ENCODE measurements at regions not wholly inside any gene's neighbourhood (a gene's known extent, or its start where the extent isn't known, plus 50 kb on each side); places are given as distances from the start of the nearest gene placed in this dataset.
"Not testable (repeated sequence)": the region's sequence is repeated elsewhere in the genome, so short reads cannot be mapped to it uniquely, and the experiment has no call there.

DNA sequence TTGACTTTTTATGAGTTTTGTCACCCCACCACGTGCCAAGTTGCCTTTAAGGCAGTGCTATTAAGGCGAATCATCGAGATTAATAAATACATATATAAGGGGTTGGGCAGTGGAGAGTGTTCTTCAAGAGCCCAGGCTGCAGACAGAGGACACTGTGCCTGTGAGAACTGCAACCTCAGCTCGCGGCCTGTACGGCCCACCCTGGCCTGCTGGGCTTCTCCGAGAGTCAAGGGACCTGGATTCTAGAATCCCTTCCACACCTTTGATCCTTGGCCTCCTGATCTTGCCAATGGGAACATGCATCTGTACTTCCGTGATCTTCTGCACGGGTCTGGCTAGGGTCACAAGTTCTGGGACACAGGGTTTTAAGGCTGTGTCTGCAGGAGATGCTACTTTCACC is 54.5 kb downstream of the IRX5 start:
- DNase-seq (ENCODE audit: low spot score) = no peak

DNA sequence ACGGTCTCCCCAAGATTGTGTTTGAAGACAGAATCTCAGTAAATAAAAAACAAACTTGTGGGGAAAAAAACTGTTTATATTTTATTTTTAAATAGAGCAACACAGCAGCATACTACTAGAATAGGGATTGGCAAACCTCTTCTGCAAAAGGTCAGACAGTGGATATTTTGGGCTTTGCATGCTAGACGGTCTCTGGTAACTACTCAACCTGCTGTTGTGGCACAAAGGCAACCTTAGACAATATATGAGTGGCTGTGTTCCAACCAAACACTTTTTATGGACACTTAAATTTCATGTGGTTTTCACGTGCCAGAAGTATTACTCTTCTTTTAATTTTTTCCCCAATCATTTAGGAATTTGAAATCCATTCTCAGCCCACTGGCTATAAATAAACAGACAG is 55.0 kb downstream of the IRX5 start:
- DNase-seq (ENCODE audit: low spot score) = no peak

DNA sequence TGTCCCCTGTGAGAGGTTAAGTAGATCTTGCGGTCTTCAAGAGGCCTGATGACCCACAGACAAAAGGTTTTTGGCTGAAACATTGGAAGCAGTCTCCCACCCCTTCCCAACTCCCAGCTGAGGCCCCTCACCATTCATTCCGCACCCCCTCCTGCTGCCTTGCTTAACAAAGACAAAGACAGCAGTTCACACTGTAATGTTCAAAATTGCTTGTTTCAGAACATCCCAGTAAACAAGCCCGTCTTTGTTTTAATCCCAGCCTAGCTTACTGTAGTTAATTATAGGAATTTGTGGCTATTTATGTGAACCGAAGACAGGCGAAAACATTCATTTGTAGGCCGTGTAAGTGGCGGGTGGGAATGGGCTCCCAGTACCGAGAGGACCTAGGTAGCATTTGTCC is 55.7 kb downstream of the IRX5 start:
- DNase-seq (ENCODE audit: low spot score) = no peak

DNA sequence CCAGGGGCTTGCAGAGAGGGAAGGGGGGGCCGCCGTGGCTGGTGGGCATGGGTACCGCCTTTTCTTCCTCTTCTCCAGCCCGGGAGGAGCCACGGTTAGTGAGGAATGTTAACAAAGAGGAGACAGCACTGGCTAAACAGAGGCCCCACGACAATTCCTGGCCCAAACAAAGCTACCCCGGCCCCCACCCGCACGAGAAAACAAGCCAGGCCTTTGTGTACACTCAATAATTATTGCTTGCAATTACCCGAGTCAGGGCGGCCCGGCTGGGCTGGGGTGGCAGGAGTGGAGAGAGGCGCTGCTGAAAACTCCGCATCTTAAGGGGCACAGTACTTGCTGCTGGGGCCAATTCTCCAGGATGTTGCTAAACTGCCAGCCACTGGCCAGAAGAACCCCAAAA is 56.4 kb downstream of the IRX5 start:
- no peak for DNase-seq (ENCODE audit: low spot score)

DNA sequence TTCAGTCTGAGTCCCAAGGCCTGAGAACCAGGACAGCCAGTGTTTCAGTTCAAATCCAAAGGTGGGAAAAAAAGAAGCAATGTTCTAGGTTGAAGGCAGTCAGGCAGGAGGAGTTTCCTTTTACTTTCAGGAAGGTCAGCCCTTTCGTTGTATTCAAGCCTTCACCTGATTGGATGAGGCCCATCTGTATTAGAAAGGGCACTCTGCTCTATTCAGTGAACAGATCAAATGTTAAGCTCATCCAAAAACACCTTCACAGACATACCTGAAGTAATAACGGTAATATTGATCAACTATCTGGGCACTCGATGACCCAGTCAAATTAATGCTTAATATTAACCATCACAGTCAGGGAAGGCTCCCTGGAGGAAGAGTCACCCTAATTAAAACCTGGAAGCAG is 60.9 kb downstream of the IRX5 start:
- no peak for DNase-seq (ENCODE audit: low spot score)

DNA sequence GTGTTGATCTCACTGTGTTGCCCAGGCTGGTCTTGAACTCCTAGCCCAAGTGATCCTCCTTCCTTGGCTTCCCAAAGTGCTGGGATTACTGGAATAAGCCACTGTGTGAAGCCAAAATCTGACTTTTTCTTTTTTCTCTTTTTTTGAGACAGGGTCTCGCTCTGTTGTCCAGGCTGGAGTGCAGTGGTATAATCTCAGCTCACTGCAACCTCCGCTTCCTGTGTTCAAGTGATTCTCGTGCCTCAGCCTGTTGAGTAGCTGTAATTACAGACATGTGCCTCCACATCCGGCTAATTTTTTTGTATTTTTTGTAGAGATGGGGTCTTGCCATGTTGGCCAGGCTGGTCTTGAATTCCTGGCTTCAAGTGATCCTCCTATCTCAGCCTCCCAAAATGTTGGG is 61.3 kb downstream of the IRX5 start:
- DNase-seq (ENCODE audit: low spot score) = not testable (repeated sequence)

DNA sequence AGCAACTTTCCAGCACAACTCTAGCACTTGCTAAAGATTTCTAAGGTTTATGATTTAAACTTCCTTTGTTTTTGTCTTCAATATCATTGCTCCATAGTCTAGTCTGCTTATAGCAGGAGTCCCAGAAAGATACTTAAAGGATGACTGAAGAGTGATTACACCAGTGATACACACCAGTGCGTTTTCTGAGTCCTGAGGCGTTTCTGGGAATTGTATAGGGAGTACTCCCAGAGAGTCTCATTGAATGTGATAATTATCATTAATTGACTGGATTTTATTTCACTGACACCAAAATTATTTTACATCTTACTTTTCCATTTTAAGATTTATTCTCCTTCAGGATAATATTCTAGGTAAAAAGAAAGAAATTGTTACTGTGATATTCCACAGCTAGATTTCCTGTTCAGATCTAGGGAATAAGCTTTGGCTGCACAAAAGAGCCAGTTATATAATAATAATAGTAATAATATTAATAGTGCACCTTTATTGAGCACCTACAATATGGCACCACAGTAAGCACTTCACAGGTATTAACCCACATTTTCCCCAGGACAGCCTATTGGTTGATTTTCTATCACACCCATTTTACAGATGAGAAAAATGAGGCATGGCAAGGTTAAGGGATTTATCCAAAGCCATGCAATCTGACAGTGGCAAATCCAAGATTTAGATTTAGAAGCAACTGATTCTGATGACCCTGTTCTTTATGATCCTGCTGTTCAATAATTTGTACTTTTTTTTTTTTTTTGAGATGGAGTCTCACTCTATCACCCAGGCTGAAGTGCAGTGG is 62.6 kb downstream of the IRX5 start:
- no peak for DNase-seq (ENCODE audit: low spot score)

DNA sequence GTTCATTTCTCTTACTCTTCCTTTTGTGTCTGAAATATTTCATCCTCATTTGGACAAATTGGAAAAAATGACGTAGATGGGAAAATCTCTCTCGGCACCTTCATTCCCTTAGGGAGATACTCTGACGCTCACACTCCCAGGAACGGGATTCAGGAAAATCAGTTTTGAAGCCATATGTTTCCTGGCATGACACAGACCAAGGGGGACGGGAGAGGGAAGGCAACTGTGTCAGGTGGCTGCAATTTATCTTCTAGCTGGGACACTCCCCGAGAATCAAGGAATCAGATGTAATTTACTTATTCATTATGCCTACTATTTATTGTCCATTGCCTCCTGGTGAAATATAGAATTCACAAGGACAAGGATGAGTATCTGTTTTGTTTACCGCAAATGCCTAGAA is 65.5 kb downstream of the IRX5 start:
- no peak for DNase-seq (ENCODE audit: low spot score)

DNA sequence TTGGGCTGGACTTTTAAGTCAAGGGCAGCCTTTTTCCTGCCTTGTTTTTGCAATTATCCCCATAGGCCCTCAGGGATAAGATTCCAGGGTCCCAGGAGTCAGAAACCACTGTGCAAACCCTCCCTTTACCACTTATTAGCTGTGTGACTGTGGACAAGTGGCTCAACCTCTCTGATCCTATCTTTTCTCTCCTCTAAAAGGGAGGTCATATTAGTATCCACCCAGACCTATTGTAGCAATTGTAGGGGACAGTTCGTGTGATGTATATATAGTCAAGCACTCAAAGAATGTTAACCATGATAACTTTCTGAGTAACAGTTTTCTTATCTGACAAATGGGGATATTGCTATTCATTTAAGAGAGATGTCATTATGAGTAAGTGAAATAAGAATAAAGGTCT is 68.2 kb downstream of the IRX5 start:
- DNase-seq (ENCODE audit: low spot score) = no peak

DNA sequence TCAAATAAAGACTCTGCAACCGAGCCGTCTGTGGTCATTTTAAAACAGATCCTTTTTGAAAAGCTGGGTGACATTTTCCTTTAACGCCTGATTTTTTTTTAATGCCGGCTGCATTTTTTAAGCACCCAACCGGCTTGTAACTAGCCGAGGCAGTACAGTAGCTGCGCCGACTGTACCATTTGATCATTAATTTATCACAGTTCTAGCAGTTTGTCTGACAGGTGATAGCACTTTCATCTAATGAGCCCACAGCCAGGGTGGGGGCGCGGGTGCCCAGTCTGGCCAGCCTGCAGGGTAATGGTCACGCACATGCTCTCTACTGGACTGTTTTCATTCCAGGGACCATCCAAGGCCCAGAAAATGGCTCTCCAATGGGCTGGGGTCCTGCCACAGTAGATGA is 68.8 kb downstream of the IRX5 start:
- no peak for DNase-seq (ENCODE audit: low spot score)

DNA sequence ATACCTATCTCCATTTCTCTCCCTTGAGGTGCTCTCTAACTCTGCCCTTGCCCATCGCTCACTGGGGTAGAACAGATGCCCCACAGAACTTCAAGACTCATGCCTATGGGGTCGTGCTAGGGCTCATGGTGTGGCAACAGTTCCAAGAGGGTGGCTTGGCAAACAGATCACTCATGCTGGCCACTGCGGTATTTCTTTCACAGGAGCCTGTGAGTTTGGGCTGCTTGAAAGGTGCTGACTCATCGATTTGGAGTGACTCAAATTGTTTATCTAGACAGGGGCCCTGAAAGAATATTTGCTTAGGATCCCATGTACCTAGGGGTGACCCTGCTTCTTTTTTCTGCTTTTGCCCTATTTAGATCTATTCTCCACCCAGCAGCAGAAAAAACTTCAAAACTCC is 69.9 kb downstream of the IRX5 start:
- no peak for DNase-seq (ENCODE audit: low spot score)

DNA sequence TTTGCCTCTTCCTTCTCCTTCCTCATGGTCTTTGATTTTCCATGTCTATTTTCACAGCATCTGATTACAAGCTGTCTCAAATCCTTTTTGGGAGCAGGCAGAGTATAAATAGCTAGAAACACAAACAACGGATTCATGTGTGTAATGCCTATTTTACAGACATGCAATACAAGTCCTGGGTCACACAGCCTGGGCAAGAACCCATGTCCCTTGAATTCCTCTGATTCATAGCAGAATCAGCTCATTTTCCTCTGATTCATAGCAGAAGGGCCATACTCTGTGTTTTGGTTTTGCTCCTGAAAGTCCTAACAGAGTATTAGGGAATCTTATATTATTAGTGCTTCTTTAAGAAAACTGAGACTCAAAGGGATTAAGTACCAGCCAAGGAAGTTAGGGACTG is 71.3 kb downstream of the IRX5 start:
- DNase-seq (ENCODE audit: low spot score) = no peak

DNA sequence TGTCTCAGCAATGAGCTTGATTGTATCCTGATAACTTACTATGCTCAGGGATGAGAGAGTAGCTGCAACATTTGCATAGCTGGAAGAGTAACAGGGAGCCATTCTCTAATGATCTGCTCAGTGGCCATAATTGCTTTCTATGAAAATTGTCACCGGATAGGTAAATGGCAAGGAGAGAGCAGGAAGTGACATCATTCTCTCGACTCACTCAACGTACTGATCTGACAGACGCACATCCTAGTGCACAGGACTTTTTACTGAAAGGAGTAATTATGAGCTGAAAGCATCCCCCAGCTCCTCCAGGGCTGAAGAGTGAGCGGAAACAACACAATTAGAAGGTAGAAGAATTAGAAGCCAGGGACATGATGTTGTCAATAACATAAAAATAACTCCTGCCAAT is 71.8 kb downstream of the IRX5 start:
- DNase-seq (ENCODE audit: low spot score) = no peak

DNA sequence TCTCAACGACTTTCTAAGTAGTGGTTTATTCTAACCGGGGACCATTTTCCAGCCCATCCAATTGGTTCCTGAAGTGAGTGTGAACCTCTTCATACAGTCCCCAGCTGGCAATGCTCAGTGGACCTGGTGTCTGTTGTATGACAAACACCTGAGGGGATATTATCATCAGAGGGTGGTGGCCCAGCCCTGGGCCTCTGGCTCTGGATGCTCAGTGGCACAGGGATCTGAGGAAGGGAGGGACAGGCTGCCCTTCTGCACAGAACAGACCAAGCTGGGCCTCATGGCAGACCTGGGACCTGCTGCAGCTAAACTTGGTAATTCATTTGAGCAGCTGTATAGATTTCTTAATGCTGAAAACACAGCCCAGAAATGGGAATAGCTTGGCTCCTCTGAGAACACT is 72.6 kb downstream of the IRX5 start:
- DNase-seq (ENCODE audit: low spot score) = no peak

DNA sequence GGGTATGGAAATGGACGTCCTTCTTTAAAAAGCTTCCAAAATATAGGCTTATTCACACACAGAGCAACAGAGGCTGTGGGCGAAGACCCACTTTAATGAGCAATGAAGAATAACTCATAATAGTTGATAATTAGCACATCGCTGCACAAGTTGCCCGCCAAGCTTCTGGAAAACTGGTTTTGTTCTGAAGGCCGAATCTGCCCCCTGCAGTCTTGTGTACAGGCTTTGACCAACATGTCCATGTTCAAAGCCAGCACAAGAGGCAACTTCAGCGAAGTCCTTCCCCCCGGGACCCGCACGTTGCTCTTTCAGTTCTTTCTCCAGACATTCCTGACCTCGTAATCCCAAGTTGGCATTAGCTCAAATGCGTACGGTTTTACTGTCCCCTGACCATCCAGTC is 73.3 kb downstream of the IRX5 start:
- no peak for DNase-seq (ENCODE audit: low spot score)

DNA sequence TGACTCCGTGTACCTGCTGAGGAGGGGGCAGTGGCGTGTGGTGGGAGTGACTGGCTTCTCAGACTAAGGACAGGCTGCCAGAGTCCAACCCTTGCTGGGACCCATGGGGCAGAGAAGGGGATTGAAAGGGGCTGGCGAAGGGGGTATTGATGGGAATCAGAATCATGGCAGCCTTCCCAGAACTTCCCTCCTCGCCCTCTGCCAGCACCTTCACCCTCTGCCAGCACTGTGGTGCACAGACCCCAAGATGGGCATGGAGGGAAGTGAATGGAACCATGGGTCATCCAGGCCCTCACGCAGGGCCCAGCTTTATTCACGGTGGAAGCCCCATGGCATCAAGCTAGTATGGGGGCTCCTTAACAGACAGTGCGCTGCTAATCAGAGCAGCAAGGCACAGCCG is 76.8 kb downstream of the IRX5 start:
- DNase-seq (ENCODE audit: low spot score) = no peak

DNA sequence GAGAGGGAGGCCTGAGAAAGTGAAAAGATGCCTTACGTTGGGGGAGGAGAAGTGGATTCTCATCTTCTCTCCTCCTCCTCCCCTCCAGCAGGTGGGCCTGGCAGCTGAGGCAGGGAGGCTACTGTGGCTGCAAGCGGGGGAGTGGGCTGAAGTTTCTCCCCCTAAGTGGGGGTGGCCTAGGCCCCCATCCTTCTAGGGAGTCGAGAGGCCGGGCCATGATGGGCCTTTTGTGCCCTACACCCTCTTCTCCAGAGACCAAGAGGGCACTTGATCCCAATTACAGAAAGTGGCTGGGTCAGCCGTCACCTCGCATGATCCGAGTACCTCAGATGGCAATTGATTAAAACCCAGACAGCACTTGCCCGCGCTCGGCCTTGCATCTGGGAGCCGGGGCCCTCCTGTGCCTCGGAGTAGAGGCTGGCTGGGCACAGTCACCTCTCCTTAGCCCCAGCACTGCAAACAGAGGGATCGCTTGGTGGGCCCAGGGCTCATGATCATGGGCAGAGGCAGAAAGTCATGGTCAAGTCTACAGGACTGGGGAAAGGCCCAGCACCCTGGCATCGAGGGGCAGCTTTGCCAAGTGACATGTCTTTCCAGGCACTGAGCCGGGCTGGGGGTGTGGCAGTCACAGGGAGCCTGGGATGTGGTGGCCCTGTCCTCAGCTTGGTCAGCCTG is 78.3 kb downstream of the IRX5 start:
- DNase-seq (ENCODE audit: low spot score) = no peak

DNA sequence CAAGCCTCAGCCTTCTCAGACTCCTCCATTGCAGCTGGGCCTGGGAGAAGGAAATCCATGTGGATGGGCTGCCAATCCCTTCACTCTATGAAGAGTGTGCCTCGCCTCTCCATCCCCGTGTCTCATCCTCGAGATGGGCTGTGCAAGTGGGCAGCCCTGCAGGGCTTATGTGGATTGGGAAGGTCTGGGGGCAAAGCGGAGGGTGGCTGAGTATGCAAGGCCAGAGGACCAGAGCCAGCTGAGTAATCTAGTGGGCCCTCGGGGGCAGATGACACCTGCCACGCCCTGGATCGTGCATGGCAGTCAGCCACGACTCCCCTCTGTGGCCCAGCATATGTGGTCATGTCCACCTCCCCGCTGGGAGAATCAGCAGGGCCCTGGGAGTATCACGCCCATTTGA is 78.9 kb downstream of the IRX5 start:
- DNase-seq (ENCODE audit: low spot score) = no peak

DNA sequence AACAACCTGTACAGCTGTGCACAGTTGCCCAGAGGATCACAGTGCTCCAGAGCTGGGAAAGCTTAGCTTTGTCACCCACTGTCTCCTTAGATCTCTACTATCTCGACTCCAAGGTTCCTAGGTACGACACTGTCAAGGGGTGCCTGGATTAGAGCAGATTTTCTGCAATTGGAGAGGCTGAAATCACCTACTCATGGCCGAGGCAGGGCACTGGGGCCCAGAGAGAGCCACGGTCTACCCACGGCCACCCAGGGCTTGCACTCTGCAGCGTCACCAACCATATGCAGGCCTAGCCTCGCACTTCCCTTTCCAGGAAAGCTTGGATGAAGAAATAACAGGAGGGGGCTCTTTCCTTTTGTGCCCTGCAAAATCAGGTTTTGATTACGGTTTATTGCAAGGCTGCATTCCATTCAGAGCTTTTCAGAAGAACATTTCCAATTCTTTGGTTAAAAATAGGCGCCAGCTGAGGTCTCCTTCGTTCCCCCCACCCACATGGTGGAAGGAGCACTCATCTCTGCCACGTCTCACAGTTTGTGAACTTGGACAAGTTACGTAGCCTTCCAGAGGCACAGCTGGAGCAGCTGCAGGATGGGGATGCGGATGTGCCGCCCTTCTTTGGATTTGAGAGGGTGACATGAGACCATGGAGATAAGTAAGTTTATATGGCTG is 80.0 kb downstream of the IRX5 start:
- DNase-seq (ENCODE audit: low spot score) = no peak

DNA sequence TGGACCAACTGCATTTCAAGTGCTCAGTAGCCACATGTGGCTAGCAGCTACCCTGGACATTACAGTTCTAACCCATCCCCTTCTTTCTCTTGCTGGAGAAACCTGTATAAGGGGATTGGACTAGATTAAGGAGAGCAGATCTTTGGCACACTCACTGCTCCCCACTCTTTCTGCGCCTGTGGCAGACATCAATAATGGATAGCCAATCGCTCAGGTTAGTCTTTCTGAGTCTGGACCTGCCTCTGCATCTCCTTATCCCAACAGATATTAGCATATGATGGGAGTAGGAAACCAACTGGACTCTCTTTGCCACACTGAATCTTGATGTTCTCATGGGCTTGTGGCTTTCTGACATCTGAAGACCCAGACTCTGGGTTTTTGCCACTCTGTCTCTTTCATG is 81.7 kb downstream of the IRX5 start:
- DNase-seq (ENCODE audit: low spot score) = no peak

DNA sequence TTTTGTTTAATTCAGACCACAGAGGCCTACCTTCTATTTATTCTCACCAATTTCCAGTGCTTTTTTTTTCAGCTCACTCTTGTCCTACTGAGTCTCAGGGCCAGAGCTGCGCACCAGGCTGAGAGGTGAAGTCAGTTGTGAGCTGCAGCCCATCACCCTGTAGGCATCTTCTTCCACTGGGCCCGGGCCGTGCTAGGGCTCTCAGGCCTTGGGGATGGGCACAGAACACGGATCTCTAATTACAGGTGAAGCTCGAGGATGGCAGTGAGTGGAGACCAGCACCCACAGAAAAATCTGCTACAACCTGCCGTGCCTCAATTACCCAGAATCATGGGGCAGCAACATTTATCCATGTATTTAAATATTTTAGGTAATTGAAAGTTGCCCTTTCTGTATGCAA is 82.1 kb downstream of the IRX5 start:
- no peak for DNase-seq (ENCODE audit: low spot score)

DNA sequence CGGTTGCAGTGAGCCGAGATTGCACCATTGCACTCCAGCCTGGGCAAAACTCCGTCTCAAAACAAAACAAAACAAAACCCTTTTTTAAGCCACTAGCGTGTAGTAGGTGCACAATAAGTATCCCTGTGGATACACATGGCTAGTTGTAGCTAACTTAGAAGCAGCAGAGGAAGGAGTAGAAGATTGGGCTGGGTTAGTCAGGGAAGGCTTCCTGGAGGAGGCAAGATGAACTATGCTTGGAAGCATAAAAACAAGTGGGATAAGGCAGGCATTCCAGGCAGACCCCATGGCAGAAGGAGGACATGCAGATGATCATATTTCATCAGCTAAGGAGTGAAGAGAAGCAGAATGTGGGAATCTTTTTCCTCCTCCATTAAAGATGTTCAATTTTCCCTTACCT is 83.4 kb downstream of the IRX5 start:
- DNase-seq (ENCODE audit: low spot score) = no peak

DNA sequence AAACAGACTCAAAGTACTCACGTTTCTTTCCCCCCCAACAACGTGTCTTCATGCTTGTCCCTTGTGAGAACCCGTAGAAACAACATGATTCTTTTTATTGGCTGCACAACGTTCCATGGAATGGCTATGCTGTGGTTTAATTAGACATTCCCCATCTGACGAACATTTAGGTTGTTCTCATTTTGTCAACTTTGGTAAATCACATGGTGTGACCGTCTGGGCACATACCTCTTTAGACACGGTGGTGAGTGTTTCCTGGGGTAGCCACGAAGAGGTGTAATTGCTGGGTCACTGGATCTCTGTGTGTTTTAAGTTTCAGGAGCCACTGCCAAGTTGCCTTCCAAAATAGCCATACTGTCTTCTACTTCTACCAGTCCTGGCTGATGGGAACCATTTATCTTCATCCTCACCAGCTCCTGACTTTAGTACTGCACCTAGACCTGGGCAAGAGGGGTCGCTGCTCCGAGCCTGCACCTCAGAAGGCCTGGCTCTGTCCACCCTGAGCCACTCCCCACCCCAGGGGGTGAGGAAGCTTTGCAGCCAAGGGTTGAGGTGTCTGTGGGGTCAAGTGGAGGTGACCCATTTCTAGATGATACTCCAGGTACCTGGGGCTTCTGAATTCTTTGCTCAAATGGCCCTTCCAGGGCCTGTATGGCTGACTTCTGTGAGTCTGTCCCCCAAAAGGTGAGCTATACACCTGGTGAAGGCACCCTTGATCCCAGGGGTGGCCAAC is 84.7 kb downstream of the IRX5 start:
- DNase-seq (ENCODE audit: low spot score) = no peak

All from CD4-positive, alpha-beta T cell treated with Interleukin-15 for 4 hours (primary cell).